Effector memory CD4-positive, alpha-beta T cell (primary cell): ENCODE measurements at regions not wholly inside any gene's neighbourhood (a gene's known extent, or its start where the extent isn't known, plus 50 kb on each side); places are given as distances from the start of the nearest gene placed in this dataset.

Source experiments
- DNase-seq, 3 donors: peaks; one replicate each; pipeline ENCODE4 v3.0.0-alpha.2; 2020
- H3K27ac ChIP-seq: 2 replicates; pipeline ENCODE4 v1.7.0; 2013; ENCODE audit warnings: mild to moderate bottlenecking, low read length, moderate library complexity; ENCODE audit not compliant: insufficient read depth, poor library complexity, severe bottlenecking
- H3K27me3 ChIP-seq: replicated peaks from 2 replicates; pipeline ENCODE4 v1.7.0; 2013; ENCODE audit warnings: mild to moderate bottlenecking, low read length; ENCODE audit not compliant: insufficient read depth, control insufficient read depth, poor library complexity, severe bottlenecking
- H3K36me3 ChIP-seq: 2 replicates; pipeline ENCODE4 v1.7.0; 2013; ENCODE audit warnings: mild to moderate bottlenecking, low read length, moderate library complexity; ENCODE audit not compliant: control insufficient read depth, insufficient read depth
- H3K4me1 ChIP-seq: 2 replicates; pipeline ENCODE4 v1.7.0; 2013; ENCODE audit warnings: low read length, mild to moderate bottlenecking; ENCODE audit not compliant: control insufficient read depth, insufficient read depth, poor library complexity, severe bottlenecking
- H3K4me3 ChIP-seq: 2 replicates; pipeline ENCODE4 v1.7.0; 2013; ENCODE audit warnings: low read length, low read depth, mild to moderate bottlenecking; ENCODE audit not compliant: insufficient read depth, poor library complexity, severe bottlenecking
- H3K9me3 ChIP-seq: 2 replicates; pipeline ENCODE4 v1.7.0; 2013; ENCODE audit warnings: mild to moderate bottlenecking, low read length, moderate library complexity; ENCODE audit not compliant: control insufficient read depth

GRCh38 chr14:76948976-76949375, 79.5 kb downstream of the IRF2BPL start:
- Histone ChIP-seq H3K9me3 (no peaks in the 10 kb centered on the region), H3K27me3 (no peaks in the 10 kb centered on the region), H3K36me3 (no peaks in the 10 kb centered on the region), H3K4me3 (no peak overlapping the region), H3K4me1 (peaks cover 21% of the 10 kb centered on the region), H3K27ac (no peak overlapping the region)
- DNase-seq: no peak

DNA sequence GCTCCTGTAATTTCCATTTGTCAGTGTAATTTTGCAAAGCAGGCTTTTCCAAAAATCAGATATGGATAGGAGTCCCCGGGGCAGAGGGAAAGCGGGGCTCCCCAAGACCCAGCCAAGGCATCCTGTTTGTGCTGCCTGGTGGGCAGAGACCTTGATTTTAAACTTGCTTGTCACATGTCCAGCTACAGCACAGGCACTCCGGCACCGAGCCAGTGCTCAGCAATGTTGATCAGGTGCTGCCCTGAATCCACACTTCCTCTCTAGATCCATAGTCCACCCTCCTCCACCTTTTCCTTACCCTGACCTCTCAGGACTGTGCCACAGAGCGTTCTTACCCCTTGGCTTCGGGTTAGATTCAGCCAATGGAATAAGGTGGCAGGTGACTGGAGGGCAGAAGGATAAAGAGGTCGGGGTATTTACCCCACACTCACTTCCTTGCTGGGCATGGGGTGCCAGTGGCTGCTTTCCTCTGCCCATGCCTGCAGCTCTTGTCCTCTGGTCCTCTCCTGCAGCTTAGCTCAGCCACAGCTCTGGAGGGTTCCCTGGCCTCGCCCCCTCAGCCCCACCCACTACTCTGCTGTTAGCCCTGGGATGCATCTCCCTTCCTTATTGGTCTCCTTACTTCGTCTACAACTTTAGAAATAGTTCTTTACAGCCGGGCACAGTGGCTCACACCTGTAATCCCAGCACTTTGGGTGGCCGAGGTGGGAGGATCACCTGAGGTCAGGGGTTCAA, 80.1 kb downstream of the IRF2BPL start:
- Histone ChIP-seq H3K27me3 (no peaks in the 10 kb centered on the region), H3K36me3 (no peaks in the 10 kb centered on the region), H3K4me3 (no peak overlapping the region), H3K27ac (no peak overlapping the region), H3K4me1 (peaks cover 15% of the 10 kb centered on the region), H3K9me3 (no peaks in the 10 kb centered on the region)
- DNase-seq: no peak

DNA sequence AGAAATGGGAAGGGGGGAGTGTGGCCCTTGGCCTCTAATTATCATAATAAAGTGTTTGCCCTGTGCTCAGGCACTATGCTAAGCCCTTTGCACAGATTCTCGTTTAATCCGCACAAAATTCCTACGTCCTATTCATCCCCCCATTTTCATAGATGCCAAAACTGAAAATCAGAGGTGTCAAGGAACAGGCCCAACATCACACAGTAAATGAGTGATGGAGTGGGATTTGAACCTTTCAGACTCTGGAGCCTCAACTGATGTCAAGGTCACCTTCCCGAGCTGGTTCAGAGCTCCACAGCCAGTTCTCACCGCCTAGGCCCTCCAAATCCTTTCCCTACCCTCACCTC, 80.7 kb downstream of the IRF2BPL start:
- no peak for DNase-seq
- peaks cover 12% of the 10 kb centered on the region for H3K4me1 ChIP-seq
- H3K36me3 ChIP-seq: no peaks in the 10 kb centered on the region
- H3K9me3 ChIP-seq: no peaks in the 10 kb centered on the region
- H3K27me3 ChIP-seq: no peaks in the 10 kb centered on the region
- no peak overlapping the region for H3K4me3 ChIP-seq
- no peak overlapping the region for H3K27ac ChIP-seq

DNA sequence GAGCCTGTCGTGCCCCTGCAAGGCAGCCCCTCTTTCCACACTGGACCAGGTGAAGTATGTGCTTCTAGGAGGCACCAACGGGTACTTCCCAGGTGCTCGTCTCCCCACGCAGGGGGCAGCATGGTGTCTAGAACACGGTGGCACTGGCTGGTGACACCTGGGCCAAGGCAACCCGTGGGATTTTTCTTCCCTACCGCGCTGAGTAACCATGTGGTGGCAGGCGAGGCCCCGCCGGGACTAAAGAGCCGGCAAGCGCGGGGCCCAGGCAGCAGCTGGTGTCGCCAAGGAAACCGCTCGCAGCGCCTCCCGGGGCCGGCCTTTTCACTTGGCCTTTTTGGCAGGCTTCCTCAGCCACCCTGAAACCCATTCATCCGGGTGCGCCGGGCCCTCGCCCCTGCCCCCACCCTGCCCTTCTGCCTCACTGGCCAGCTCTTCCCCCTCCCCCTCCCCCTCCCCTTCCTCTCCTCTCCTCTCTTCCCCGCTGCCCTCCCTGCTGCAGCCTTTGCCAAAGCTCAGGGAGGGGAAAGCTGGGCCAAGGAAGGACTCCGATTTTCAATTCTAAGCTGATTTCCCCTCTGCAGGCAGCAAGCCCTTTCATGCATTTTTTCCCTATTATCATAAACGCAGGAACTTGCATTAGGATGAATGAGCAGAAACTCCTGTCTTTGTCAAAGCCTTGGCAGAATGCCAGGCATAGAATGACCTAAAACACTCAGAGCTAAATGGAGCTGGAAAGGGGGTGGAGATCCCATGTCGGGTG, 81.2 kb downstream of the IRF2BPL start:
- DNase-seq: peak; percentile 62 to 69 (median 67)
- H3K9me3 ChIP-seq: no peaks in the 10 kb centered on the region
- H3K27me3 ChIP-seq: no peaks in the 10 kb centered on the region
- H3K36me3 ChIP-seq: no peaks in the 10 kb centered on the region
- no peak overlapping the region for H3K4me3 ChIP-seq
- H3K27ac ChIP-seq: peak overlapping the region; percentile 40
- H3K4me1 ChIP-seq: peaks cover 12% of the 10 kb centered on the region

DNA sequence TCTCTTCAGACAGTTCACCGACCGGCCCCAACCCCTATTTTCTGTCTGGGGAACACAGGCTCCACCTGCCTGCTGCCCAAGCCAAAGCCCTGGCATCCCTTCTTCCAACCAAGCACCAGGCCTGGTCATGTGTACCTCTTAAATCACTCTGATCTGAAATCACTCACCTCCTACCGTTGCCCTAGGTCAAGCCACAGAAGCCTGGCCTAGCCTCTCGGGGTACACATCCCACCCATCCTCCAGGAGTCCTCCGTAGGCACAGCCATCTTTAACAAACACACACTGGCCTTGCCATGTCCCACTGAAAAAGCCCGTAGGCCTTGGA, 81.8 kb downstream of the IRF2BPL start:
- no peak overlapping the region for H3K4me3 ChIP-seq
- H3K9me3 ChIP-seq: no peaks in the 10 kb centered on the region
- peaks cover 12% of the 10 kb centered on the region for H3K4me1 ChIP-seq
- no peaks in the 10 kb centered on the region for H3K36me3 ChIP-seq
- DNase-seq: no peak
- H3K27me3 ChIP-seq: no peaks in the 10 kb centered on the region
- H3K27ac ChIP-seq: peak overlapping the region; percentile 40

- Histone ChIP-seq H3K4me3 (no peak overlapping the region), H3K36me3 (no peaks in the 10 kb centered on the region), H3K4me1 (peaks cover 12% of the 10 kb centered on the region), H3K27ac (no peak overlapping the region), H3K9me3 (no peaks in the 10 kb centered on the region), H3K27me3 (no peaks in the 10 kb centered on the region)
- DNase-seq: no peak
Measured at GRCh38 chr14:76943072-76943471, 85.4 kb downstream of the IRF2BPL start.

DNA sequence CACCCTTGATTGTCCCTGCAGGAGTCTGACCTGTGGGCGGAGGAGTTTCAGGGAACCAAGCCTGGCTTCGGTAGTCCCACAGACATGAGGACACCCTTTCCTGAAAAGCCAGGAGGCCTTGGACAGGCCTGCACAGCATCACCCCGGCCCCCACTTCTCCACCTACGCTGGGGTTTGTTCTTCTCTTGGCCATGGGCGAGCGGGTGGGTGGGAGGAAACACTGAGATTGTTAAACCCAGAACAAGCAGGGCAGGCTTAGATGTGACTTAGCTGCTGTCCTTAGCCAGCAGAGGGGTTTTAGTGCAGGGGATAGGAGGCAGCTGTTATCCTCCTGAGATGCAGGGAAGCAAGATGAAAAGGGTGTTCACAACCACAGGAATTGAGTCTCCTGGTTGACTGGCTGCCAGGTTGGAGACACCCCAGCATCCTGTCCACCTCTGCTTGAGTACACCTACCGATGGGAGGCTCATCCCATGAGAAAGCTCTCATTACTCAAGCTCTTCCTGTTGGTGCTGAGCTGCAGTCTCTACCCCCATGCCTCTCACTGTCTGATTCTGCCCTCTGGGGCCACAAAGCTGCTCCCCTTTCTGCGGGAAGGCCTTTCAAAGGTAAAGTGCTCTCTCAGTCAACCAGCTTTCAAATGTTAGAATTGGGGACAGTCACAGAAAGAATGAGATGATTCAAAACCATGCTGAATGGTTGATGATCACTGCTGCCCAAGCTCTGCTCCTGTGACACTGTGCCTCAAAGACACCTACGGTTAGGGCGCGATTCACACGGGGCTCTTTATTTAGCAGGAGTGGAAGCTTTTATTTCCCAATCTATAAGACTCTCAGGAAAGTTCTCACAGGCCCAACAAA, 86.3 kb downstream of the IRF2BPL start:
- H3K27me3 ChIP-seq: no peaks in the 10 kb centered on the region
- no peaks in the 10 kb centered on the region for H3K9me3 ChIP-seq
- H3K36me3 ChIP-seq: no peaks in the 10 kb centered on the region
- no peak for DNase-seq
- peaks cover 6% of the 10 kb centered on the region for H3K4me1 ChIP-seq
- H3K4me3 ChIP-seq: no peak overlapping the region
- no peak overlapping the region for H3K27ac ChIP-seq

DNA sequence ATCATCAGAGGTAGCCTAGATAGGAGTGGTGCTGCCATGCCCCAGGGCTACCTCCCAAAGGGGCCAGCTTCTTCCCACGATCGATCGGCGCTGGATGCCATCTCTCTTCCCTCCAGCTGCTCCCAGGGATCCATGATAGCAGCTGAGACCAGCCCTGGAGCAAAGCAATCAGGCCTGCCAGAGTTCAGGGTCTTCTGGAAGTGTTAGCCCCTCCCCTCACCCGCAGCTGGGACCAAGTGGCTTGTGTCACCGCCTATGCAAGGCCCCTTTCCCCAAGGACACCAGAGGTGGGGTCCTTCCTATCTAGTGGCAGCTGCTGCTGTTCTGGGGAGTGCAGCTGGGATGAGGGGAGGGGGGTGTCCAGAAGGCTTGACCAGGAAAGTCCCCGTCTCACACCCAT, 87.0 kb downstream of the IRF2BPL start:
- DNase-seq: no peak
- H3K4me1 ChIP-seq: no peaks in the 10 kb centered on the region
- H3K27ac ChIP-seq: no peak overlapping the region
- H3K9me3 ChIP-seq: no peaks in the 10 kb centered on the region
- H3K36me3 ChIP-seq: no peaks in the 10 kb centered on the region
- no peaks in the 10 kb centered on the region for H3K27me3 ChIP-seq
- no peak overlapping the region for H3K4me3 ChIP-seq

- Histone ChIP-seq H3K4me1 (no peaks in the 10 kb centered on the region), H3K27ac (no peak overlapping the region), H3K4me3 (no peak overlapping the region), H3K36me3 (no peaks in the 10 kb centered on the region), H3K9me3 (no peaks in the 10 kb centered on the region), H3K27me3 (no peaks in the 10 kb centered on the region)
- no peak for DNase-seq
Measured at GRCh38 chr14:76940021-76940760, 88.3 kb downstream of the IRF2BPL start.
